ENCODE measurements at regions not wholly inside any gene's neighbourhood (a gene's known extent, or its start where the extent isn't known, plus 50 kb on each side); places are given as distances from the start of the nearest gene placed in this dataset.

- DNase-seq (ENCODE audit: low spot score), result no peak
Measured at GRCh38 chr13:106961216-106961615, 393.3 kb upstream of the ARGLU1 start.

DNA sequence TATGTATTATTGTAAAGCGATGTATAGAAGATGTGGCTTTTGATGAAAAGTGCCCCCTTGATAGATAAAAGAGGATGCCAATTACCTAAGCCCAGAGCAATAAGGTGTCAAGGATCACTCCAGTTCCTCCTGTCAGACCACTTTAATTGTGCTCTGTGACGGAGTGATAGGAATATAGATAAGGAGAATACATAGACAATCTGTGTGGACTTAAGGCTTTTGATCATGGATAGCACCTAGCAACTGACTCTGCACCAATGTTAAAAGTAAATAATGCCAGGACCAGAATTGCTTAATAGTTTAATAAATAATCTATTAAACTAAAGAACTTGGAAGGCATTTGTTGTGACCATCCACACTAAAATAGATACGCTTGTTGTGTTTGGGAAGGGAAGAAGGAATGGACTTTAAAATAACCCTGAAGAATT, 390.7 kb upstream of the ARGLU1 start:
- DNase-seq (ENCODE audit: low spot score), result no peak

GRCh38 chr13:106942563-106942962, 374.6 kb upstream of the ARGLU1 start:
- no peak for DNase-seq (ENCODE audit: low spot score)

DNA sequence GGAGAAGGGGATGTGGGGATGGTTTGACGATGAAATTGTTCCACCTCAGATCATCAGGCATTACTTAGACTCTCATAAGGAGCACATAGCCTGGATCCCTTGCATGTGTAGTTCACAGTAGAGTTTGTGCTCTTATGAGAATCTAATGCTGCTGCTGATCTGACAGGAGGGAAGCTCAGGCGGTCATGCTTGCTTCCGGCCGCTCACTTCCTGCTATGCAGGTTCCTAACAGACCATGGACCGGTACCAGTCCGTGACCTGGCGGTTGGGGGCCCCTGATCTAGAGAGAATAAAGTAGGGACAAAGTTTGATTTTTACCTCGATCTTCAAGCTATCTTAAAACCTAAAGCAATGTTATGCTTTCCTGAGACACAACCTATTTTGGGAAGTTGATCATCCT, 373.8 kb upstream of the ARGLU1 start:
- DNase-seq (ENCODE audit: low spot score), result no peak

DNA sequence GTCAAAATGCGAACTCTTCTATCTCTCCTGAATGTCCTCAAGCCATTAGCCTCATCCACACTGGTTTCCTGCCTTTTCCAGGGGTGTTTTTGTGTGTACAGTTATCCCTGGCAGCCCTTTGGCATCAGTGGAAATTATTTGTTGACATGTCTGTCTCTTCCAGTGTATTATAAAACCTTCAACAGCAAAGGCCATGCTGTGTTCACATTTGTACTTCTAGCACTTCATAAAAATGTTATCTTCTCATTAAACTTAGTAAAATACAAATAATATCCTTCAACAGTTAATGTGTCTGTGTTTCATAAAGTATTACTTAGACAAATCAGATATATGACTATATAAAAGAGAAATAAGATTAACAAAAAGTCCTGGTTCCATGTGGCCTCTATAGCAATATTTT, 359.5 kb upstream of the ARGLU1 start:
- no peak for DNase-seq (ENCODE audit: low spot score)

DNA sequence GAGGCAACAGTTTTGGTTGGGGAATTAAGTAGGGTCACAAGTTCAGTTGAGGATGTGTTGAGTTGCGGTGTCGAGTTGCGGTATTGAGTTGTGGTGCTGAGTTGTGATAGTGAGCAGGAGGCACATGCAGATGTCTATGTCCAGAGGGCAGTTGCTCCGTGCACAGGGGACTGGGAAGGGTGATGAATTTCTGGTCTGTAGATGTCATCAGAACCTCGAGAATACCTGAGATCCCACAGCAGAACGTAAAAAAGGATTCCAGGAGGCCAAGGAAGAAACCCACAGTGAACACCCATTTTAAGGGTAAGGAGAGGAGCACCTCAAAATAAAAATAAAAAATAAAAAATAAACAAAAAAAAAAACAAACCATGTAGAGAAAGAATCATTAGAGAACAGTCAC, 354.4 kb upstream of the ARGLU1 start:
- DNase-seq (ENCODE audit: low spot score), result no peak

- no peak for DNase-seq (ENCODE audit: low spot score)
Measured at GRCh38 chr13:106919638-106920037, 351.7 kb upstream of the ARGLU1 start.

- no peak for DNase-seq (ENCODE audit: low spot score)
Measured at GRCh38 chr13:106919133-106919532, 351.2 kb upstream of the ARGLU1 start.

DNA sequence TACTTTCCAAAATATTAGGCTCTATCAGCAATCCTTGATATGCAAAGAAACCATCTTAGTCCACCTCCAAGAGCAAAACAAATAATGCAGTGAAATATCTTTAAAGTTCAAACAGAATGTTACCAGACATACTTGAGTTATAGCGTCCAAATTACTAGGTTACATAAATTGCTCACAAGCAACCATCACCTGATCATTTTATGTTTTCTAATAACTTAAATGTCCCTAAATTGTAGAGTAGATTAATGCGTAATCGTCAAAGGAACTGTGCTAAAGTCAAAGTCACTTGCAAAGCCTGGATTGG, 350.6 kb upstream of the ARGLU1 start:
- no peak for DNase-seq (ENCODE audit: low spot score)

DNA sequence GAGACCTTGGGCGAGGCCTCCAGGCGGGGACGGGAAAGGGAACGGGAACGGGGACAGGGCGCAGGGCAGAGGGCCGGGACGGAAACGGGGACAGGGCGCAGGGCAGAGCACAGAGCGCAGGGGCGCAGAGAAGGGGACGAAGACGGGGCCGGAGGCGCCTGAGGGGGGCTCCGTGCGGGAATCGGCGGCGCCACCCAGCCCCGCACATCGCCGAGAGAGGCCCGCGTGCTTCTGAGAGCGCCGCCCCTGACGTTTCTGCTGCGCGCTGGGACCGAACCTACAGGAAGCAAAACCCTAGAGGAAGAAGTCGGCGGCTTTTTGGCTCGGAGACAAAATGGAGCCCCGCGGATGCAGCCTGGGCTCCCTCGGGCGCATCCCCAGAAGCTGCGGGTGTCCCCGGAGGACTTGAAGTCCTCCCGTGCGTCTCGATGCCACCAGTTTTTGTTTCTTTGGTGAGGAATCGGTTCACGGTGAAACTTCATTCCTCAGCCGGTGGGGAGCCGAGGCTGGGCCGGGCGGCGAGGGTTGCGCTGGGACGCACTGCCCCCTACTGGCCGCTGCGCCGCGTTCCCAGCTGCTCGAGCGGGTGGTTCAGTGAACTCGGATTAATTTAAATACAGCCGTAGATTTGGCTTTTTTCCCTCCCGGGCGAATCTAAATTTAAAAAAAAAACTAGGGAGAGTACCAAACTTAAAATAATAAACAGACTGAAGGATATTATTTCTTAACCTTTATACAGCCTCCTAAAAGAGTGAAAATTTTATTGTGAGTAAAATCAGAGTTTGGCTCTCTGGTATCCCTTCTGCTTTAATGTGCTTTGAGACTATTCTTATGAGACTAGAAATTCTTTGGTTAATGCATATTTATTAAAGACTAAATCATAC, 350.0 kb upstream of the ARGLU1 start:
- peak; percentile 79 for DNase-seq (ENCODE audit: low spot score)

DNA sequence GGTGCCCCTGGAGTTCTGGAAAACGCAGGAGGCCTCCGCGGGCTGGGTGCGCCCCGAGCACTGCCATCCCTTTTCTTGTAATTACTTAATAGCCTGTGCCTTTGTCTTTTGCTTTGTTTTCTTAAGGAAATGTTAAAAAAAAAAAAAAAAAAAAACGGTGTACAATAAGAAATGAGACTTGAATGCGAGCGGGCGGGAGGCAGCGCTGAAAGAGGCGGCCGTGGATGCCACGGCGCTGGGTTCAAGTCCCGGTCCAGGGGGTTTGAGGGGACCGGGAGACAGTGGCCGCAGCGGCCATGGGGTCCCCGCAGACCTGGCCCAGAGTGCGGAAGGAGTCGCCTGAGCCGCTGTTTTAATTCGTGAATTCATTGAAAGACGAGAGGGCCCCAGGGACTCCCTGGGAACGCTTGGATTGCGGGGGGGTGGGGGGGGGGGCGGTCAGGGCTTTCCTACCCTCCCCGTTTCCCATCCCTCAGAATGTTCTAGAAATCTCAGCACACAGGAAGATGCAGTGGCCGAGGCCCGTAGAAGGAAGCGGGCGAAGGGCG, 349.2 kb upstream of the ARGLU1 start:
- no peak for DNase-seq (ENCODE audit: low spot score)

DNA sequence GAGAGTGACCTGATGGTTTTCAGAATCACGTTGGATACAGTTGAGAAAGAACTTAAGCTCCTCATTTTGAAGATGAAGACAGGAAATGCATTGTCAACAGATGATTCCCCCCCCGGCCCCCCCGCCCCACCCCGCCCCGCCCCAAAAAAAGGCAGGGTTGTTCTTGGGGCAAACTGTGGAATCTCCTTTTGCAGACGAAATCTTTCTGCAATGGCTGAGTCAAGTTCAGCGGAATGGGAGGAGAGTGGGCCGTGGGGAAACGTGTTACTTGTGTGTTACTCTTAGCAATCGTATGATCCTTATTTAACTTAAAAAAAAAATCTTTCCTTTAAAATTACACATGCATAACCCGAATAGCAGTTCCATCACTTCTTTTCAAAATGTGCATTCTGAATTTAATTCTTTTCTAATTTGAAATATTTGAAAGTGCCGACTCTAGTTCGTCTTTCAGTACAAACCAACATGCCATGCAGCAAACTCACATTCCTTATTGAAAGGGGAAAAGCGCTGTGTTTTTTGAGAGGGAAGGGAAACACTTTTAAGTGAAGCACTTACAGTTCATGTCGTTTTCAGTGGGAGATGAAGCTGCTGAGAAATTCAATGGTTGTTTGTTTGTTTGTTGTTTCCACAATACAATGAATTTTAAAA, 348.5 kb upstream of the ARGLU1 start:
- DNase-seq (ENCODE audit: low spot score), result no peak

DNA sequence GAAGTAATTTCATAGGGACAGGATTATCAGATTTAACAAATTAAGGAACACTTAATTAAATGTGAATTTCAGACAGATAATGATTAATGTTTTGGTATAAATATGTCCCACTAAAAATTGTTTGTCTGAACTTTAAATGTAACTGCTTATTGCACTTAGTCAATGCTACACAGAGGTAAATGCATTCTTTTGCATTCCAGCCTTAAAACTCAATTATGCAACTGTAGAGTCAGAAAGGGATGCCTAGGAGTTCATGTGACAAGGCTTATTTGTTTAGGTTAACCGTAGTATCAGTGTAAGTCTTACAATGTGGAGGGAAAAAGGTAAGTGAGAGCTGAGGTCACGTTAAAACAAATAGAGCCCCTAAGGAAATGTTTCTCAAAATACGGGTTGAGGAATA, 347.2 kb upstream of the ARGLU1 start:
- DNase-seq (ENCODE audit: low spot score), result no peak

GRCh38 chr13:106911627-106912026, 343.7 kb upstream of the ARGLU1 start:
- DNase-seq (ENCODE audit: low spot score), result no peak

GRCh38 chr13:106911020-106911419, 343.1 kb upstream of the ARGLU1 start:
- no peak for DNase-seq (ENCODE audit: low spot score)

GRCh38 chr13:106906426-106906996, 338.6 kb upstream of the ARGLU1 start:
- no peak for DNase-seq (ENCODE audit: low spot score)

GRCh38 chr13:106905380-106906162, 337.6 kb upstream of the ARGLU1 start:
- DNase-seq (ENCODE audit: low spot score), result no peak

DNA sequence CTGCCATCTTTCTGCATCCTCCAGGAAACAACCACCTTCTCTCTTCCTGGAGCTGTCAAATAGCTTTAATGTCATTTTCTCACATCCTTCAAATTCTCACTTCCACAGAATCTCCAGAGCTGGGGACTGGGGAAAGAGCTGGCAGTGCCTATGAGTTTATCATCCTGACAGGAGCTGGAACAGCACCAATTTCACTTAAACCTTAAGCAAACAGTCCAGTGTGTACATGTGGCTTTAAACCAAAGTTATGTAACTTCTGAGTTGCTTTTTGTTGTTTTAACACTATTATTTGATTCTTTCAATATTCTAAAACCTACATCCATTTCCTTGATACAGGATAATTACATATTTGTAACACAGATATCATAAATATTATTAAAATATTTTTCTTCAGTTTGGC, 331.5 kb upstream of the ARGLU1 start:
- DNase-seq (ENCODE audit: low spot score), result no peak

DNA sequence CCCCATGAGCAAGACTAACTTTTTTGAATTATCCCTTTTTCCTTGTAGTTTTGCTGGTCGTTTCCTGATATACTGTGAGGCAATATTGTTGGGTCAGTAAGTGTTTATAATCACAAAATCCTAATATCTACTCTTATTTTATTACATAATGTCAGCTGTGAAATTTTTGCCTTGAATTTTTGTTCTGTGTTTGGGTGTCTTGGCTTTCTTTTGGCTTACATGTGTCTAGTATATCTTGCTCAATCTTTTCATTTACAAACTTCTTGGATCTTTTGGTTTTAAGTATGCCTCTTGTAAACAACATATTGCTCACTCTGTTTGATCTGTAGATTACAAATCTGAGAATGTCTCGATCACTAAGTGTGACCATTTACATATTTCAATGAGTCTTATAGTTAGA, 330.3 kb upstream of the ARGLU1 start:
- no peak for DNase-seq (ENCODE audit: low spot score)

- no peak for DNase-seq (ENCODE audit: low spot score)
Measured at GRCh38 chr13:106888148-106888547, 320.2 kb upstream of the ARGLU1 start.

DNA sequence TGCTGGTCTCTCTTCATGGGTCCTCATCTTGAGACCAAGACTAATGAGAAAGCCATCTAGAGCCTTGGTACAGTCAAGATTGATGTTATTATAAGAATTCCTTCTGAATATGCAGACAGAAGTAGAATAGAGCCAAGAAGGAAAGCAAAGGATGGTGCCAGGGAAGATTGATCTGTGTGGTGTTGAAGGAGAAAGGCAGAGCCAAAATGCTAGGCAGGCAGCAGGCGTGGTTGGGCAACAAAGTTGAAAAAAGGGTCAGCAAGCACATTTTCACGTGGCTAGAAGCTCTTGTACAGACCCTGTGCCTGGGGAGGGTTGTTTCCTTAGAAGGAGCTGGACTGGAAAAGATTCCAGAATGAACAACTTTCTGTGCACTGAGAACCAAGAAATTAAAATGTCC, 319.7 kb upstream of the ARGLU1 start:
- DNase-seq (ENCODE audit: low spot score), result no peak

DNA sequence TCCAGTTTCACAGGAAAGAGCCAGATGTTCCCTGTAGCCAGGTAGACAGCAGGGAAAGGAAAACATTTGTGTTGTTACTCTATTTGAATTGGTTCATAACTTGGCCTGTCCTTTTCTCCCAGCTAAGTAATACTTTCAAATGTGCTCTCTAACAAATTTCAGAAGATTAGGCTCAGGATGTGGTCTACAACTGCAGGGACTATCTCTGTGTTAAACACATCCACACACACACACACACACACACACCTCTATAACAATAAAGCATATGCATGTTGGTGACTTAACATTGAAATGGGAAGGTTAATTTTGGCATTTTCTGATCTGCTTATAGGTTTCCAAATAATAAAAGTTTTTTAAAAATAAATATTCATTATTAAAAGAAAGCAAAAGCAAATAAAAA, 316.0 kb upstream of the ARGLU1 start:
- DNase-seq (ENCODE audit: low spot score), result no peak

Measured in globus pallidus (tissue), 1 donor.